Endodermal cell (in vitro differentiated cells): ENCODE measurements at regions not wholly inside any gene's neighbourhood (a gene's known extent, or its start where the extent isn't known, plus 50 kb on each side); places are given as distances from the start of the nearest gene placed in this dataset.
"Not testable (repeated sequence)": the region's sequence is repeated elsewhere in the genome, so short reads cannot be mapped to it uniquely, and the experiment has no call there.

ENCODE experiments used
- DNase-seq: peaks from one replicate; pipeline ENCODE4 v3.0.0-alpha.2; 2017
- H3K27ac ChIP-seq: 2 replicates; pipeline ENCODE4 v1.5.1; 2013; ENCODE audit warnings: mild to moderate bottlenecking, low read depth, low read length, moderate library complexity
- H3K27me3 ChIP-seq: 2 replicates; pipeline ENCODE4 v1.6.1; 2013; ENCODE audit warnings: mild to moderate bottlenecking, low read length, moderate library complexity; ENCODE audit not compliant: insufficient read depth, control insufficient read depth, poor library complexity, severe bottlenecking
- H3K36me3 ChIP-seq: 2 replicates; pipeline ENCODE4 v1.7.0; 2013; ENCODE audit warnings: mild to moderate bottlenecking, low read length, moderate library complexity; ENCODE audit not compliant: control insufficient read depth, insufficient read depth
- H3K4me1 ChIP-seq: one replicate; pipeline ENCODE4 v1.7.0; 2013; ENCODE audit warnings: low read length; ENCODE audit not compliant: control insufficient read depth, insufficient read depth
- H3K4me3 ChIP-seq: 2 replicates; pipeline ENCODE4 v1.5.1; 2013; ENCODE audit warnings: mild to moderate bottlenecking, low read length, moderate library complexity
- H3K9ac ChIP-seq: 2 replicates; pipeline ENCODE4 v1.6.1; 2013; ENCODE audit warnings: mild to moderate bottlenecking, low read length, moderate library complexity; ENCODE audit not compliant: poor library complexity, severe bottlenecking; ENCODE audit errors: extremely low read depth
- H3K9me3 ChIP-seq: 2 replicates; pipeline ENCODE4 v1.6.1; 2013; ENCODE audit warnings: mild to moderate bottlenecking, low read length, moderate library complexity; ENCODE audit not compliant: control insufficient read depth
- H3K27ac Mint-ChIP-seq: 2 replicates; pipeline ENCODE4 v1.8.0; 2020; ENCODE audit warnings: mixed read lengths
- H3K27me3 Mint-ChIP-seq: 2 replicates; pipeline ENCODE4 v1.8.0; 2021; ENCODE audit warnings: mild to moderate bottlenecking, mixed read lengths; ENCODE audit not compliant: insufficient read depth
- H3K36me3 Mint-ChIP-seq: 2 replicates; pipeline ENCODE4 v1.8.0; 2020; ENCODE audit warnings: low read depth, mixed read lengths
- H3K4me1 Mint-ChIP-seq: 2 replicates; pipeline ENCODE4 v1.8.0; 2020; ENCODE audit warnings: mixed read lengths
- H3K4me3 Mint-ChIP-seq: 2 replicates; pipeline ENCODE4 v1.8.0; 2020; ENCODE audit warnings: mild to moderate bottlenecking, moderate library complexity, mixed read lengths
- H3K9me3 Mint-ChIP-seq: 2 replicates; pipeline ENCODE4 v1.8.0; 2020; ENCODE audit warnings: mild to moderate bottlenecking, mixed read lengths
- CTCF ChIP-seq: fragments of 200-600 bp; sonication (generic); conservative IDR thresholded peaks from 2 replicates; pipeline ENCODE4 v1.5.0; 2021; ENCODE audit warnings: antibody characterized with exemption, mild to moderate bottlenecking
- WGBS, 2 experiments: methylation state at CpG; one replicate each; pipeline versions ENCODE4 v1.1.5 to v1.1.7; 2013; ENCODE audit warnings: missing lambda C conversion rate in 2 of 2, mixed read lengths in 1 of 2; ENCODE audit not compliant: insufficient coverage in 1 of 2, insufficient read length in 1 of 2; 5-methylcytosine and 5-hydroxymethylcytosine counted together

- H3K4me1 ChIP-seq, result no peaks in the 10 kb centered on the region
- H3K27ac ChIP-seq, result no peak overlapping the region
- H3K36me3 ChIP-seq, result no peaks in the 10 kb centered on the region
- Mint-ChIP-seq H3K27ac (no peak overlapping the region), H3K4me3 (no peak overlapping the region), H3K36me3 (no peaks in the 10 kb centered on the region), H3K9me3 (peaks cover 10% of the 10 kb centered on the region), H3K27me3 (peaks cover 33% of the 10 kb centered on the region), H3K4me1 (no peaks in the 10 kb centered on the region)
- H3K27me3 ChIP-seq, result no peaks in the 10 kb centered on the region
- no peak overlapping the region for H3K9ac ChIP-seq
- H3K4me3 ChIP-seq, result no peak overlapping the region
- DNase-seq, result no peak
- peaks cover 12% of the 10 kb centered on the region for H3K9me3 ChIP-seq
- TF ChIP-seq CTCF, result no peak
These were observed 298.3 kb upstream of the EXOC2 start for GRCh38 chr6:991192-991591.

GRCh38 chr6:984031-984430 lies 291.1 kb upstream of the EXOC2 start:
- Histone ChIP-seq H3K4me3 (no peak overlapping the region), H3K36me3 (no peaks in the 10 kb centered on the region), H3K9ac (no peak overlapping the region), H3K9me3 (peaks cover 3% of the 10 kb centered on the region), H3K27ac (no peak overlapping the region), H3K27me3 (no peaks in the 10 kb centered on the region), H3K4me1 (no peaks in the 10 kb centered on the region)
- H3K4me1 Mint-ChIP-seq, result no peaks in the 10 kb centered on the region
- TF ChIP-seq CTCF, result no peak
- no peak overlapping the region for H3K4me3 Mint-ChIP-seq
- no peaks in the 10 kb centered on the region for H3K36me3 Mint-ChIP-seq
- peaks cover 3% of the 10 kb centered on the region for H3K9me3 Mint-ChIP-seq
- peaks cover 28% of the 10 kb centered on the region for H3K27me3 Mint-ChIP-seq
- no peak overlapping the region for H3K27ac Mint-ChIP-seq
- 93 to 94% methylated on average over 3 to 4 of the region's 4 CpGs for WGBS, 2 experiments
- peak; percentile 17 for DNase-seq

- H3K36me3 ChIP-seq, result no peaks in the 10 kb centered on the region
- no peaks in the 10 kb centered on the region for H3K4me1 ChIP-seq
- no peak overlapping the region for H3K27ac ChIP-seq
- Mint-ChIP-seq H3K9me3 (peaks cover 29% of the 10 kb centered on the region), H3K27ac (no peak overlapping the region), H3K4me1 (no peaks in the 10 kb centered on the region), H3K4me3 (no peak overlapping the region), H3K27me3 (peaks cover 3% of the 10 kb centered on the region), H3K36me3 (no peaks in the 10 kb centered on the region)
- peak; percentile 45 for DNase-seq
- WGBS, 2 experiments, result 90 to 96% methylated on average over 3 to 4 of the region's 4 CpGs
- no peaks in the 10 kb centered on the region for H3K27me3 ChIP-seq
- peaks cover 34% of the 10 kb centered on the region for H3K9me3 ChIP-seq
- no peak overlapping the region for H3K4me3 ChIP-seq
- no peak for TF ChIP-seq CTCF
- no peak overlapping the region for H3K9ac ChIP-seq
These were observed 286.2 kb upstream of the EXOC2 start for GRCh38 chr6:978937-979685.

- H3K4me3 Mint-ChIP-seq, H3K4me3 ChIP-seq, H3K4me1 ChIP-seq, H3K27me3 Mint-ChIP-seq, H3K36me3 Mint-ChIP-seq, H3K27ac ChIP-seq, H3K27ac Mint-ChIP-seq, H3K9ac ChIP-seq, H3K27me3 ChIP-seq, DNase-seq, H3K36me3 ChIP-seq, H3K4me1 Mint-ChIP-seq: not testable (repeated sequence)
- H3K9me3 ChIP-seq, result peaks cover 34% of the 10 kb centered on the region
- H3K9me3 Mint-ChIP-seq, result peaks cover 29% of the 10 kb centered on the region
These were observed 284.3 kb upstream of the EXOC2 start for GRCh38 chr6:977226-977625.
